NCI-H82 (cell line): ENCODE measurements at regions not wholly inside any gene's neighbourhood (a gene's known extent, or its start where the extent isn't known, plus 50 kb on each side); places are given as distances from the start of the nearest gene placed in this dataset.
"Not testable (repeated sequence)": the region's sequence is repeated elsewhere in the genome, so short reads cannot be mapped to it uniquely, and the experiment has no call there.

Experiments used
- DNase-seq: peaks from one replicate; lab custom pipeline; 2025; lab: John Stamatoyannopoulos, UW

DNA sequence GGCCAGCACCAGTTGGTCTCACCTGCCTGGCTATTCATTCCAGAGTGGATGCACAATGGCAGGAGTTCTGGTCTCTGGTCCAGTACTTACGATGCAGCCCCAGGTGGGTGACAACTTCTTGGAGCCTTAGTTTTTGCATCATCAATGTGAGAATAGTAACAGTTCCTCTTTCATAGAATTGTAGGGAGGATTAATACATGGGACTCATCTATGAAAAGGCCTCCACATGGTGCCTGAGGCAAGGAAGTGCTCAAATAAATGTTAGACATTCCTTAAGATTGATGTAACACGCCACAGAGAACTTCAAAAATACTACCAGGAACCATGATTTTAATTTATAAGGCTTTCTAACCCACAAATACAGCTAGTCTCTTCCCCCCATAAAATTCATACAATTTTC is 120.1 kb upstream of the CHST15 start:
- DNase-seq, result no peak

DNA sequence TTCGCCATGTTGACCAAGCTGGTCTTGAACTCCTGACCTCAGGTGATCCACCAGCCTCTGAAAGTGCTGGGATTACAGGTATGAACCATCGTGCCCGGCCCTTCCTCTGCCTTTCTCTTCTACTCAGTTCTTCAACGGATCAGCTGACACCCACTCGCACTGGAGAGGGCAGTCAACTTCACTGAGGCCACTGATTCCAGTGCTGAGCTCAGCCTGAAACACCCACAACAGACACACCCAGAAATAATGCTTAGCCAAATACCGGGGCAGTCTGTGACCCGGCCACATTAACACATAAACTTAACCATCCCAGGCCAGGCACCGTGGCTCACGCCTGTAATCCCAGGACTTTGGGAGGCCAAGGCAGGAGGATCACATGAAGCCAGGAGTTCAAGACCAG is 119.3 kb upstream of the CHST15 start:
- no peak for DNase-seq

DNA sequence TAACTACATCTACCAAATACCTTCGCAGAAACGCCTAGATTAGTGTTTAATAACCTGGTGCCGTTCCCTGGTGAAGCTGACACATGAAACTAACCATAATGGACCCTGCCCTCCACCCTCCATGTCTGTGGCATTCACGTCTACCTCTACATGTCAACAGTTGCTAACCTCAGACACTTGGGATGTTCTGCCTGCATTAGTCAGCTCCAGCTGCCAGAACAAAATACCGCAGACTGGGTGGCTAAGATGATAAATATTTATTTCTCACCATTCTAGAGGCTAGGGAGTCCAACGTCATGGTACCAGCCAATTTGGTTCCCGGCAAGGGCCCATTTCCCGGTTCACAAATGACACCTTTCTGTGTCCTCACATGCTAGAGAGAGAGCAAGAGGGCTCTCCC is 118.5 kb upstream of the CHST15 start:
- DNase-seq, result no peak

DNA sequence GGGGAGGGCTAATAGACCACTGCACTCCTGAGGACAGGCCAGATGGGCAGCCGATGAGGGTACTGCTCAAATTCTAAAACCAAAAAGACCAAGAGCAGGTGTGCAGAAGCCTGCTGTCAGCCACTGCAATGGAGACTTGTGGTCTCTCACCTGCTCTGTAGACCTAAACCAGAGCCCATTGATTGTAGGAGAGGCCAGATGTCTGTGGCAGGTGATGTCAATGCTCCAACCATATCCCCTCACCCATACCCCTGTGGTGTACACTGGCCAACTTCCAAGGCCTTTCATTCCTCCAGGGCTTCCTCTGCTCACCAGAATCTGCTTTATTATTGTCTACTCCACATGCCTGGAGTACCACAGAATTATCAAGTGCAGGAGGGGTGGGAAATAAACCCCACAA is 116.9 kb upstream of the CHST15 start:
- DNase-seq, result no peak

DNA sequence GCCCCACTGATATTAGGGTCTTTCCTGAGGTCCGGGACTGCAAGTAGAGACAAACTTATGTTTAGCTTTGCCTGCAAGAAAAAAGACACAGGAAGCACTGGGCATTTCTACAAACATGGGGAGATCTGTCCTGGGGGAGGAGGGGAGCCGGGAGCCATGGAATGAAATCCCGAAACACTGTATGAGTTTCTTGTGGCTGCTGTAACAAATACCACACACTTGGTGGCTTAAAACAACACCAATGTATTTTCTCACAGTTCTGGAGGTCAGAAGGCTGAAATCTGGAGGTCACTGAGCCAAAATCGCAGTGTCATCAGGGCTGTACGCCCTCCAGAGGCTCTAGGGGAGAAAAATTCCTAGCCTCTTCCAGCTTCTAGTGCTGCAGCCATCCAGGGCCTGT is 114.0 kb upstream of the CHST15 start:
- DNase-seq, result no peak

DNA sequence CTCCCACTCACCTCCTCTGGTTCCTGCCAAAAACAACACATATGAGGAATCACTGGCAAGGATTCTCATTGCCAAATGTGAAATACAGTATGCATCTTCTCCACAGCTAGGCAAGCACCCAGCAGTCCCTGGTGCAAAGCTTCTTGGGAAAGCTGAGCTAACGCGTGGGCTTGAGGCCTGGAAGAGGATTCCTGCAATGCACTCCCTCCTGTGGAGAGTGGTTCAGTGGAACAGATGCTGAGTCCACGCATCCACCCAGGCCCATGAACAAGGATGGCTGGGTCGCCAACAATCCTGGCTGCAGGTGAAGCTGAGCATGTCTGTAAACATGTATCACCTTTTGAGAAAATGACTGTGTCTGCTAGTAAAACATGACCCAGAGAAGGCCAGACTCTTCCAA is 113.2 kb upstream of the CHST15 start:
- no peak for DNase-seq

DNA sequence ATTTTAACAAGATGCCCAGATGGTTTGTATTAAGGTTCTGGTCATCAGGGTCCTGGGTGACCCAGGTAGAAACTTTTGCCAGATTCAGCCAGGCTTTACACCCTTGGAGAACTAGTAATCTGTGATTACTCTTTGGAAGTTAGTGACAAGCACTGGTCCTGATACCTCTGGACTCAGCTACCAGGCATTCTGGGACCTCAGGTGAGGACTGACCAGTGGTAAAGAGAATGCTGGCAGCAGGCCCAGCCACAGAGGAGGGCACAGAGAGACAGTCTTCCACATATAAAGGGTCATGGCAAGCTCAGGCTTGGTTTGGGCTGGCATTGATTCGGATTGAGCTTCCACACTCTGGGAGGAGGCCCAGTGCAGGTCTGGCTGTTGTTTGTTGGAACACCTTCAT is 112.0 kb upstream of the CHST15 start:
- DNase-seq, result no peak

DNA sequence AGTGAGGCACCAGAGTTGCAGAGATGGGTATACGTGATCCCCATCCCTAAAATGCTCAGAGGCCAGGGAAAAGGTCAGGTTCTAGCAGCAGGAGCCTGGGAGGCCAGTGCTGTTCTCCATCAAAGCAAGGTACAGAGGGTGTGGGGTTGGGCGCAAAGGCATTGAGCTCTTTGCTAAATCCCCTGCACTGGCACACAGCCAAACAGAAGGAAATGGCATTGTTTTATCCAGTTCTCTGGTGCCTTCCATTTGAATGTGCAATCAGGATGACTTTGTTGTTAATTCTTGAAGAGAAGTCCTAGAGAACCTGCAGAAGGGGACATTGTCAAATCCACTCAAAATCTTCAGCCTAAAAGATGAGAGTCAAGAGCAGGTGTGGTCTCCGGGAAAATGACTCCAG is 111.3 kb upstream of the CHST15 start:
- DNase-seq, result peak; percentile 61

DNA sequence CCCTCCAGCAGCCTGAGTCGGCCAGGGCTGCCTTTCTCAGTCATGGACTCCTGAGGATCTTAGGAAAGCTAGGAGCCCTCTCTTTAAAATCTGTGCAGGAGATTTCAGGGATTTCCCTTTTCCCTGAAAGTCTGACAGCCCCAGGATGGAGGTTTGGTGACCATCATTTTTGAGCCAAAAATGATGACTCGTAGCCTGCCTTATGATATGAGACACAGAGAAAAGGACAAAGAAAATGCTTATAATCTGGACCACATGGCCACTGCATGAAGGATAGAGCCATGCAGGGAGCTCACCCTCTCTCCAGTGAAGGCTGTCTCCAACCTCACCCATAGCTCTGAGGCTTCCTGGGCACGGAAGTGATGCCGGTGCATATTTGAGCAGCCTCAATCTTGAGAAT is 106.6 kb upstream of the CHST15 start:
- DNase-seq, result no peak

DNA sequence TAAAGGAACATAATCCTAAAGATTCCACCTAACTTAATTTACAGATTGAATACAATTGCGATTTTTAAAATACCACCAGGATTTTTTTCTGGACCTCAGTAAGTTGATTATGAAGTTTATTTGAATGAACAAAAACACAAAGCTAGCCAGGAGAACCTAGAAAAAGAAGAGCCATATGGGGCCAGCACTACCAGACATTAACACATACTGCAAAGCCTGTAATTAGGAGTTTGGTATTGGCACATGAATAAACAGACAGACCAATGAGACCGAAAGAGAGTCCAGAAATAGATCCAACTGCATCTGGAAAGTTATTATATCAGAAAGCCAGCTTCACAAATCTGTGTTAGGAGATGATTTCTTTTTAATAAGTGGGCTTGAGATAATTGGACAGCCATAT is 105.5 kb upstream of the CHST15 start:
- DNase-seq, result no peak

DNA sequence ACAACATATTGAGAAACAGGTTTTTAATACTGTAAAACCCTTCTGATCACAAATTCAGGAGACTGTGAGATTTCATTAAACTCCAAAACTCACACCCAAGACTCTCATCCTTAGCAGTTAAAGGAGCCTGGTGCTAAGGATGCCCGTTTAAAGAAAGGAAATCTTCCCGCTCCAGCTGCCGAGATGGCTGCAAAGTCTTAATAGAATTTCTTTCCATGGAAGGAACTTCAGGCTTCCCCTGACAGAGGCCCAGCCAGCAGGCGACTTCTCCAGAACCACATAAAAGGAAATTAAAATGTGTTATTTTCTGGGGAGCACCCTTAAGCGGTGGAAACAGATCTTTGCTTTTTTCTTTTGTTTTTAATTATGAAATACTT is 104.7 kb upstream of the CHST15 start:
- DNase-seq, result no peak

DNA sequence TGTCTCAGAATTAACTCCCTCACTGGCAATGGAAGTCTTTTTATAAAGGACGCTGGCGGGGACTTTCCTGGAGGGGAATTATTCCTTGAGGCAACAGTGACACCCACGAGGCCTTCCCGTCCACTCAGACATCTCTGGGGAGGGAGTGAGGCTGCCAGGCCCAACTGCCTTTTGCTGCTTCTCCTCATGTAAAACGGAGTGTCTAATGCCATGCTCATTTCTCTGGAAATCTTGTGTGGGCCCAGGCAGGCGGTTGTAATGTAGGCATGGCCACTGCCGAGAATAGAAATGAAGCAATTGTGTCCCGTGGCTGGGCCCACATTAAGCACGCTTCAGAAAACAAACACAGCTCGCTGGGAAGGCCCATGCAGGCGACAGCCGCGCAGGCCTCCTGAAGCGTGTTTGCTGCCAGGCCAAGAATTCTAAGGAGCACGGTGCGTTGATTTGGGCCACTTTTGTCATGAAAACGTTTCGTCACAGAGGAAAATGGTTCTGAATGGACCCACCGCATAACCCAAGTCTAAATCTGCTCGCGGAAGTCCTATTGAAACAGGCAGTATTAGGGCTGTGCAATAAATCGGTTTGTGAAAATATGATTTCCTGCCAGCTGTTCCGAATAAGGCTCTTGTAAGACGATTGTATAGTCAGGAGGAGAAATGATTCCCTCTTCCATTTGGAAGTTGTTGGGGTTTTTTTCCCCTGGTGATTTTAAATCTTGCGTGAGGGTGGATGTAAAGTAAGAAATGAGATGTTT is 104.2 kb upstream of the CHST15 start:
- no peak for DNase-seq

DNA sequence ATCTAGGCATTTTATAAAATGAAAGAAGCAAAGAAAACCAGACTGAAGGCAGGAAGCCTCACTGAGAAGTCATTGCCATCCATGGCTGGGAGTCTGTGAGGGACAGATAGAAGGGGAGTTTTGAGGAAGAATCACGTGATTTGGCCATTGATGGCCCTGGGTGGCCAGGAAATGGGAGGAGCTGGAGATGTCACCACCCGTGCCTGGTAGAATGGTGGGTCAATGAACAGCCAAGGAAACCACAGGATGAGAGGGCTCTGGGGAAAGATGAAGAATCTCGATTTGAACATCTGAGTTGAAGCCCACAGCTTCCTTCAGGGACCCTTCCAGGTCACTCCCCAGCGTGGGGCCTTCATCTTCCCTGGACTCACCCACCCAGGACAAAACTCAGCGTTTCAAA is 103.3 kb upstream of the CHST15 start:
- no peak for DNase-seq

DNA sequence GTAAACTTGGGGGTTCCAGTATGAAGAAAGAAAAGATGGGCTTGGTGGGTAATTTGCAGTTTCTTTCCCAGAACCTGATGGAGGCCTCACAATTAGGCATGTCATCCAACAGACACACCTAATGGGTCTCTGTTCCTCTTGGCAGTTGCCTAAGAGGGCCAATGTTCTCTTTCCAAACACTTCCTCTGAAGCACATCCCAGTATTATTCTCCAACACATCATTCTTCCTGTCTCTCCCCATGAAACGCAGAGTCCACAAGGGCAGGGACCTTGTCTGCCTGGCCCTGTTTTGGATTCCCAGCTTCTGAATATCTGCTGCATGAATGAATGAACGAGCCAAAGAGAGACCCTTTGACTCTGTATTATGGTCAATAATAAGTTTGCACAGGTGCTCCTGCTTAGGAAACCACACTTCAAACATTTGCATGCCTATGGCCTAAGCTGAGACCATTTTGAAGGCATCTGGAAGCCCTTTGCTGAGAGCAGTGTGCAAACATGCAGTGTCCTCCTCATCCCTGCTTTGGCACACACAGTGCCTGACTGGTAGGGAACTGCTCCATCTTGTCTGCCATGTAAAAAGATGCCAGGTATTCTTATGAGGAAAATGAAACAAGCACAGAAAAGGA is 100.9 kb upstream of the CHST15 start:
- no peak for DNase-seq

DNA sequence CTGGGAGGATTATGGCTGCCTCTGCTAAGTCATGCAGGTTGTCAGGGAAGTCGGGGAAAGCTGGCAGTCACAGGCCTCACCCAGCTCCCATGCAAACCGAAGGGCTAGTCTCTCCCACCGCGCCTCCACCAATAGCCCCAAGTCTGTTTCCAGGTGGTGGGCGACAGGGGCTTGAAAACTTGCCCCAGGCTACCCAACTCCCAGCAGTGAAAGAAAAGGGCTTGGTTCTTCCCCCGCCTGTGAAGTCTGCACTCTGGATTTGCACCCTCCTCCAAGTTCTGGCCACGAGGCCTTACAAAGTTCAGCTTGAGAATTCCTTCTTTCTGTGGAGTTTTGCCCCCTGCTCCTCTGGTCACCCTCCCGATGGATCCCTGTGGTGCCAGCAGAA is 99.9 kb upstream of the CHST15 start:
- no peak for DNase-seq

DNA sequence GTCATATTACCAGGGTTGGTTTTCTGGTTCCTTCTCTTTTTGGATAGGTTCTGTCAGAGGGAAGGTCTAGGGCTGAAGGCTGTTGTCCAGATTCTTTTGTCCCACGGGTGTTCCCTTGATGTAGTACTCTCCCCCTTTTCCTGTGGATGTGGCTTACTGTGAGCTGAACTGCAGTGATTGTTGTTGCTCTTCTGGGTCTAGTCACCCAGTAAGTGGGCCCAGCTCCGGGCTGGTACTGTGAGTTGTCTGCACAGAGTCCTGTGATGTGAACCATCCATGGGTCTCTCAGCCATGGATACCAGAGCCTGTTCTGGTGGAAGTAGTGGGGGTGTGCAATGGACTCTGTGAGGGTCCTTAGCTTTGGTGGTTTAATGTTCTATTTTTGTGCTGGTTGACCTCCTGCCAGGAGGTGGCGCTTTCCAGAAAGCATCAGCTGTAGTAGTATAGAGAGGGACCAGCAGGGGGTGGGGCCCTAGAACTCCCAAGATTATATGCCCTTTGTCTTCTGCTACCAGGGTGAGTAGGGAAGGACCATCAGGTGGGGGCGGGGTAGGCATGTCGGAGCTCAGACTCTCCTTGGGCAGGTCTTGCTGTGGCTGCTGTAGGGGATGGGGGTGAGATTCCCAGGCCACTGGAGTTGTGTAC is 99.4 kb upstream of the CHST15 start:
- peak; percentile 5 for DNase-seq

DNA sequence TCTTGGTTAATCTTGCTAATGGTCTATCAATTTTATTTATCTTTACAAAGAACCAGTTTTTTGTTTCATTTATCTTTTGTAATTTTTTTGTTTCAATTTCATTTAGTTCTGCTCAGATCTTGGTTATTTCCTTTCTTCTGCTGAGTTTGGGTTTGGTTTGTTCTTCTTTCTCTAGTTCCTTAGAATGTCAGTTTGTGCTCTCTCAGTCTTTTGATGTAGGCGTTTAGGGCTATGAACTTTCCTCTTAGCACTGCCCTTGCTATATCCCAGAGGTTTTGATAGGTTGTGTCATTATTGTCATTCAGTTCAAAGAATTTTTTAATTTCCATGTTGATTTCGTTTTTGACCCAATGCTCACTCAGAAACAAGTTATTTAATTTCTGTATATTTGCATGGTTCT is 97.1 kb upstream of the CHST15 start:
- DNase-seq, result not testable (repeated sequence)

DNA sequence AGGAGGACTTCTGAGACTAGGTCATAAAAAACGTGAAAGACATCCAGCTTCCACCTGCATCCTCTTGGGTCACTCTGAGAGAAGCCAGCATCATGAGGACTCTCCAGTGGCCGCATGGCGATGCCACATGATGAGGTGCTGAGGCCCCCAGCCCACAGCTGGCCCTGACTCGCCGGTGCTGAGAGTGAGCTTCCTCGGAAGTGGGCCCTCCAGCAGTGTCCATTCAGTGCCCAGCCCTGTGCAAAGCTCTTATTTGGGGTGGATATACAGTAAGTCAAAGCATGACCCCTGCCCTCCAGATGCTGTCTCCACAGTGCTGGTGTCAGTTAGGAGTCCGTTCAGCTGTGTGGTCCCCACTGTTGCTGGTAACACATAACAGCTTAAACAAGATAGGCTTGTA is 93.6 kb upstream of the CHST15 start:
- no peak for DNase-seq

DNA sequence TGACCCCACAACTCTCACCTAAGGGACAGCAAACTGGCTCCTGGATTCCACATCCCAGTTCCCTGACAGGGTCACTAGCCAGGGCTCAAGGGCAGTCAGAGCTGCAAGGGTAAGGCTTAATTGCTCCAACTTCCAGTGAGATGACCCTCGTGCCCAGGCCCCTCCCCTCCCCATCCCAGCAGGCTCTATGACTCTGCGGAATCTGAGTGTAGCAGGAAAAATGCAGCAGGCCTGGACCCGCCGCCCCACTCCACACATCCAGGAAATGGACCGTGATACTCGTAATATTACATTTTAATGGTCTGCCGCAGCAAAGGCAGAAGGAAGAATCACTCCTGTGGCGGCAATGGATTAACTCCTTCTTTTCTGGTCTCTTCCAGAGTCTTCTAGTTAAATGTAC is 91.7 kb upstream of the CHST15 start:
- DNase-seq, result no peak

DNA sequence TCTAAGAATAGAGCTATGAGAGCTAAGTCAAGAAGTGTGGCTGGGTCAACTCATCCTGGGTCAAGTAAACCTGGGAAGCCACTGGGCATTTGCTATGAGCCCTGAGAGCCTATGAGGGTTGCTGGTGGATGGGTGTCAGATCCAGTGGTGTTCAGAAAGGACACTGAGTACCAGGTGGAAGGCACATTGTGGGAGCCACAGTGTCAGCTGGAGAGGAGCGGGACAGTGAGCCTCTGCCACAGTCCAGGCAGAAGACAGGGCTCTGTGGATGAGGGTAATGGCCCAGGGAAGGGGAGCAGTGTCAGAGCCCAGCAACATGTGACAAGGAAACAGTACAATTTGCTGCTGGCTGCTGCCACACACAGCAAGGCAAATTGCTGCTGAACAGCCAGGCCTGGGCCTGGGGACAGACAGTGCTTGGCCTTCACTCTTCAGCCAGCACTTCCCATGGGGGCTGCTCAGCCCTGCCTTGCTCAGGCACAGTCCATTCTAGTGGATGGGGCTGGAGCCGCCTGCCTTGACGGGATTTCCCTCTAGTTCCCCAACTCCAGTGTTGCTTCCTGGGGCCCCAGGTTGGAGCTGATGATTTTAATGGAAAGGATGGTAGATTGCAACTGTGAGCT is 90.9 kb upstream of the CHST15 start:
- DNase-seq, result no peak

DNA sequence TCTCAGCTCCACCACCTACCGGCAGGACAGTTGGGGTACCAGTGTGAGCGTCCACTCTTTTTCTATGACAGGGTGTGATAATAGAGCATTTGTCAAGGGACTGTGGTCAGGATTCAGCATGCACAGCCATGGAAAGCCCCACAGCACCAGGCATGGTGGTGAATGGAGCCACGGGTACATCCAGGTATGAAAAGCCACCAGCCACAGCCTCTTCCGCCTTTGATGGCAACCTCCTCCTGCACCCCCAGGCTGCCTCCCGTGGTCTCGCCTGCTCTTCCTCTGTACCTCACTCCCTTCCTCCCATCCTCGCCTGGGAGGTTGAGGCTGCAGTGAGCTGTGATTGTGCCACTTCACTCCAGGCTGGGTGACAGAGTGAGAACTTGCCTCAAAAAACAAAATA is 90.2 kb upstream of the CHST15 start:
- DNase-seq, result no peak

DNA sequence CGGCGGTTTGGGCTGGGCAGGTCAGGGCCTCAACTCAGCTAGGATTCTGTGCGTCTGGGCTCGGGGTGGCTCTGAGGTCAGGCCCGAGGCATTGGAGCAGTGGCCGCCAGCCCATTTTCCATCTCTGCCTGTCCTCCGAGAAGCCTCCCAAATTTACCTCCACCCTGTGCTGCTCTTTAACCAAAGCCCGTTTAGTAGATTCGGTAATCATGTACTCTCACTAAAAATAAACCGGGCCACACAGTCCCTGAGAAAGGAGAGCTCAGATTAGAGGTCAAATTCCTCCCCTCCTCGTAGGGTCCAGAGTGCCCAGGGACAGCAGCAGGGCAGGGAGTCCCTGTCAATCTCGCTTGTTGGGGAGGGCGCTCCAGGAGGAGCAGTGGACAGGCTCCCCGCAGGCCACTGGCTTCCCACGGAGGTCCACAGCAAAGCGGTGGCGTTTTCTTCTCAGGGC is 88.7 kb upstream of the CHST15 start:
- no peak for DNase-seq

DNA sequence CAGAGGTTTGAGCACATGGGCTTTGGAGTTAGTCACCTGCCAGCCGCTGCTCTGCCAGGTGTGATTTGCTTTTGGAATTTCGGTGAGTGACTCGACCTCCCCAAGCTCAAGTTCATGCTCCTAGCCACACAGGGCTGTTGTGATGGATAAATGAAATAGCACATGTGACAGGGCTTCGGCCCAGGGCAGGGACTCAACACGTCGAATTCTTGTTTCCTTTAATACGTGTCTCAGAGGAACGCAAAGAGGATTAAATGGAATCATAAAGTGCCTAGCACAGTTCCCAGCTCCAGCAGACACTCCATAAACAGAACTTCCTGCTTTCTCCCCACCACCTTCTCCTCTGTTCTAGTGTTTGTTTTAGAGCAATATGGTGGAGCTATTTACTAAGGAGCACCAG is 88.3 kb upstream of the CHST15 start:
- DNase-seq, result peak; percentile 1
